ENCODE measurements at regions not wholly inside any gene's neighbourhood (a gene's known extent, or its start where the extent isn't known, plus 50 kb on each side); places are given as distances from the start of the nearest gene placed in this dataset.
"Not testable (repeated sequence)": the region's sequence is repeated elsewhere in the genome, so short reads cannot be mapped to it uniquely, and the experiment has no call there.

DNA sequence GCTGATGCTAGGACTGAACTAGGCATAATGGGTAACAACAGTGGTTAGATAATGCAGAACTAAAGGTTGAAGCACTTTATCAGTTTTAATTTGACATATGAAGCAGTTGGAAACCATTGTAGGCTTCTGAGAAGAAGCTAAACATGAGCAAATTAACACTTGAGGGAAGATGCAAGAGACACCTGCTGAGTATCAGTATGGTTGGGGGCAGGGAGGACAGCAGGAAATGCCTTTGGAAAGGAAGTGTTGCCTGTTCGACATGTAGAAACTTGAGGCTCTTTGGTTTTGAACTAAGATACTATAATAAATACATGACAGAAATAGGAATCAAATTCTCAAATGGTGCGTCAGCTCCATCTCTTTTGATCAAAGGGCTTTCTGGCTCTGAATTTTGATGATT, 115.6 kb downstream of the FHIP1A start:
- H3K27ac ChIP-seq (ENCODE audit: low read depth, low read length) = no peak overlapping the region
- WGBS, 2 experiments (ENCODE audit: insufficient coverage in 1 of 2, insufficient read length in 1 of 2) = 50 to 100% methylated on average over 1 to 2 of the region's 2 CpGs

DNA sequence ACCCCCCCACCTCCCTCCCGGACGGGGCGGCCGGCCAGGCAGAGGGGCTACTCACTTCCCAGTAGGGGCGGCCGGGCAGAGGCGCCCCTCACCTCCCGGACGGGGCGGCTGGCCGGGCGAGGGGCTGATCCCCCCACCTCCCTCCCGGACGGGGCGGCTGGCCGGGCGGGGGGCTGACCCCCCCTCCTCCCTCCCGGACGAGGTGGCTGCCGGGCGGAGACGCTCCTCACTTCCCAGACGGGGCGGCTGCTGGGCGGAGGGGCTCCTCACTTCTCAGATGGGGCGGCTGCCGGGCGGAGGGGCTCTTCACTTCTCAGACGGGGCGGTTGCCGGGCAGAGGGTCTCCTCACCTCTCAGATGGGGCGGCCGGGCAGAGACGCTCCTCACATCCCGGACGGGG, 117.5 kb downstream of the FHIP1A start:
- not testable (repeated sequence) for H3K27ac Mint-ChIP-seq; H3K27ac ChIP-seq (ENCODE audit: low read depth, low read length); H3K4me3 ChIP-seq (ENCODE audit: low read length); H3K36me3 ChIP-seq (ENCODE audit: control insufficient read depth, insufficient read depth, low read length); H3K27me3 ChIP-seq (ENCODE audit: control insufficient read depth, insufficient read depth, low read length, poor library complexity, severe bottlenecking); H3K4me3 Mint-ChIP-seq; H3K27me3 Mint-ChIP-seq (ENCODE audit: insufficient read depth); H3K9ac ChIP-seq (ENCODE audit: extremely low read depth, low read length, poor library complexity, severe bottlenecking); DNase-seq
- Histone ChIP-seq H3K4me1 (ENCODE audit: control insufficient read depth, insufficient read depth, low read length) (peaks cover 10% of the 10 kb centered on the region), H3K9me3 (ENCODE audit: control insufficient read depth, low read length) (peaks cover 12% of the 10 kb centered on the region)
- peaks cover 40% of the 10 kb centered on the region for H3K4me1 Mint-ChIP-seq
- WGBS, 2 experiments (ENCODE audit: insufficient coverage in 1 of 2, insufficient read length in 1 of 2) = 97 to 100% methylated on average over 2 to 36 of the region's 36 CpGs
- peaks cover 25% of the 10 kb centered on the region for H3K9me3 Mint-ChIP-seq
- H3K36me3 Mint-ChIP-seq (ENCODE audit: low read depth) = peaks cover 11% of the 10 kb centered on the region

More for the DNA sequence above, 115.6 kb downstream of the FHIP1A start:
- Histone ChIP-seq H3K9me3 (ENCODE audit: control insufficient read depth, low read length) (peaks cover 12% of the 10 kb centered on the region), H3K36me3 (ENCODE audit: control insufficient read depth, insufficient read depth, low read length) (no peaks in the 10 kb centered on the region), H3K27me3 (ENCODE audit: control insufficient read depth, insufficient read depth, low read length, poor library complexity, severe bottlenecking) (no peaks in the 10 kb centered on the region), H3K4me3 (ENCODE audit: low read length) (no peak overlapping the region), H3K4me1 (ENCODE audit: control insufficient read depth, insufficient read depth, low read length) (peaks cover 10% of the 10 kb centered on the region), H3K9ac (ENCODE audit: extremely low read depth, low read length, poor library complexity, severe bottlenecking) (no peak overlapping the region)
- Mint-ChIP-seq H3K36me3 (ENCODE audit: low read depth) (peaks cover 11% of the 10 kb centered on the region), H3K4me1 (peaks cover 40% of the 10 kb centered on the region), H3K27ac (no peak overlapping the region), H3K9me3 (peaks cover 25% of the 10 kb centered on the region), H3K27me3 (ENCODE audit: insufficient read depth) (peaks cover 2% of the 10 kb centered on the region), H3K4me3 (no peak overlapping the region)
- TF ChIP-seq, protein P1, sequence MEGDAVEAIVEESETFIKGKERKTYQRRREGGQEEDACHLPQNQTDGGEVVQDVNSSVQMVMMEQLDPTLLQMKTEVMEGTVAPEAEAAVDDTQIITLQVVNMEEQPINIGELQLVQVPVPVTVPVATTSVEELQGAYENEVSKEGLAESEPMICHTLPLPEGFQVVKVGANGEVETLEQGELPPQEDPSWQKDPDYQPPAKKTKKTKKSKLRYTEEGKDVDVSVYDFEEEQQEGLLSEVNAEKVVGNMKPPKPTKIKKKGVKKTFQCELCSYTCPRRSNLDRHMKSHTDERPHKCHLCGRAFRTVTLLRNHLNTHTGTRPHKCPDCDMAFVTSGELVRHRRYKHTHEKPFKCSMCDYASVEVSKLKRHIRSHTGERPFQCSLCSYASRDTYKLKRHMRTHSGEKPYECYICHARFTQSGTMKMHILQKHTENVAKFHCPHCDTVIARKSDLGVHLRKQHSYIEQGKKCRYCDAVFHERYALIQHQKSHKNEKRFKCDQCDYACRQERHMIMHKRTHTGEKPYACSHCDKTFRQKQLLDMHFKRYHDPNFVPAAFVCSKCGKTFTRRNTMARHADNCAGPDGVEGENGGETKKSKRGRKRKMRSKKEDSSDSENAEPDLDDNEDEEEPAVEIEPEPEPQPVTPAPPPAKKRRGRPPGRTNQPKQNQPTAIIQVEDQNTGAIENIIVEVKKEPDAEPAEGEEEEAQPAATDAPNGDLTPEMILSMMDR (conservative IDR thresholded peaks at IDR 0.05) = no peak
- DNase-seq = peak; percentile 73

DNA sequence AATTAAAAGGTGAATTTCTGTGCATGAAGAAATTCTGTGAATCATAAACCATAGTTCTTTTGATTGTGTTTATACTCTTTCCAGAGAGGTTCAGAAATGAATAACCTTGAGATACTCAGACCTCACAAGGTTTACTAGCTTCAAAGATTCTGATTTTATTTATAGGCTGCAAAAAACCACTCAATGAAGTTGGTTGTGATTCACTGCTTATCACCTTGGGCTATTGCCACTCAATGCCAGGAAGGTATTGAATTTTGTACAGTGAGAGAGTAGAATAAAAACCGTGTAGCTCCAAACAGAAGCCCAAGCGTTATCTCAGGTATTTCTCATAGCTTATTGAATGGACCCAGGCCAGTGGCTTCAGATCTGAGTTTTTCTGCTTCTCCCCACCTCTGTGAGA, 118.7 kb downstream of the FHIP1A start:
- H3K9ac ChIP-seq (ENCODE audit: extremely low read depth, low read length, poor library complexity, severe bottlenecking) = no peak overlapping the region
- Mint-ChIP-seq H3K4me1 (peaks cover 35% of the 10 kb centered on the region), H3K4me3 (no peak overlapping the region), H3K36me3 (ENCODE audit: low read depth) (peaks cover 11% of the 10 kb centered on the region), H3K27ac (no peak overlapping the region), H3K27me3 (ENCODE audit: insufficient read depth) (peaks cover 2% of the 10 kb centered on the region), H3K9me3 (peaks cover 25% of the 10 kb centered on the region)
- peaks cover 12% of the 10 kb centered on the region for H3K9me3 ChIP-seq (ENCODE audit: control insufficient read depth, low read length)
- H3K4me3 ChIP-seq (ENCODE audit: low read length) = no peak overlapping the region
- TF ChIP-seq, protein P1 (conservative IDR thresholded peaks at IDR 0.05) = no peak
- H3K4me1 ChIP-seq (ENCODE audit: control insufficient read depth, insufficient read depth, low read length) = peaks cover 10% of the 10 kb centered on the region
- WGBS, 2 experiments (ENCODE audit: insufficient coverage in 1 of 2, insufficient read length in 1 of 2) = 60 to 89% methylated on average over 1 to 2 of the region's 2 CpGs
- DNase-seq = no peak
- no peak overlapping the region for H3K27ac ChIP-seq (ENCODE audit: low read depth, low read length)
- H3K27me3 ChIP-seq (ENCODE audit: control insufficient read depth, insufficient read depth, low read length, poor library complexity, severe bottlenecking) = no peaks in the 10 kb centered on the region
- H3K36me3 ChIP-seq (ENCODE audit: control insufficient read depth, insufficient read depth, low read length) = no peaks in the 10 kb centered on the region

DNA sequence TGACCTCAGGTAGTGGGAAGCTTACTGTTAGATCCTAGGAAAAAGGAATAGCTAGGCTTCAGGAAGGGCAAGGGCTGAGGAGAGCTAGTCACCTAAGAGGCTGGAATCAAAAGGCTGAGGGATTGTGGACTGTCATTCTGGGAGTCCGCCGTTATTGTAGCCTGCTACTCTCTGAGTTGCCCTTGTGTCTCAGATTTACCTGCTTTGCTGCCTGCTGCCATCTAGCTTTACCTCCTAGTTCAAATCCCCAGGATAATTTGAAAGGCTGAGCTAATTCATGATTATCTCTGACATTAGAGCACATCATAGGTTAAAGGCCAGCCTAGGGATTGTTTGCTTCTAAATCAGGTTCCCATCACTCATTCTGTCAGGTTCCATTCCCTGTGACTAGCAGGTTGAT, 120.2 kb downstream of the FHIP1A start:
- peaks cover 11% of the 10 kb centered on the region for H3K36me3 Mint-ChIP-seq (ENCODE audit: low read depth)
- DNase-seq = no peak
- WGBS, 2 experiments (ENCODE audit: insufficient coverage in 1 of 2, insufficient read length in 1 of 2) = 87 to 92% methylated on average over 2 of the region's 2 CpGs

More for the DNA sequence above, 120.2 kb downstream of the FHIP1A start:
- H3K4me3 Mint-ChIP-seq = no peak overlapping the region
- no peak overlapping the region for H3K4me3 ChIP-seq (ENCODE audit: low read length)
- TF ChIP-seq, protein P1 (conservative IDR thresholded peaks at IDR 0.05) = no peak
- peaks cover 12% of the 10 kb centered on the region for H3K9me3 ChIP-seq (ENCODE audit: control insufficient read depth, low read length)
- H3K27ac Mint-ChIP-seq = no peak overlapping the region
- peaks cover 2% of the 10 kb centered on the region for H3K27me3 Mint-ChIP-seq (ENCODE audit: insufficient read depth)
- no peak overlapping the region for H3K27ac ChIP-seq (ENCODE audit: low read depth, low read length)
- peaks cover 10% of the 10 kb centered on the region for H3K4me1 ChIP-seq (ENCODE audit: control insufficient read depth, insufficient read depth, low read length)
- no peaks in the 10 kb centered on the region for H3K27me3 ChIP-seq (ENCODE audit: control insufficient read depth, insufficient read depth, low read length, poor library complexity, severe bottlenecking)
- H3K9ac ChIP-seq (ENCODE audit: extremely low read depth, low read length, poor library complexity, severe bottlenecking) = no peak overlapping the region
- peaks cover 25% of the 10 kb centered on the region for H3K9me3 Mint-ChIP-seq
- H3K36me3 ChIP-seq (ENCODE audit: control insufficient read depth, insufficient read depth, low read length) = no peaks in the 10 kb centered on the region
- H3K4me1 Mint-ChIP-seq = peaks cover 24% of the 10 kb centered on the region

Data from endodermal cell (in vitro differentiated cells).